ENCODE measurements at regions not wholly inside any gene's neighbourhood (a gene's known extent, or its start where the extent isn't known, plus 50 kb on each side); places are given as distances from the start of the nearest gene placed in this dataset.

DNA sequence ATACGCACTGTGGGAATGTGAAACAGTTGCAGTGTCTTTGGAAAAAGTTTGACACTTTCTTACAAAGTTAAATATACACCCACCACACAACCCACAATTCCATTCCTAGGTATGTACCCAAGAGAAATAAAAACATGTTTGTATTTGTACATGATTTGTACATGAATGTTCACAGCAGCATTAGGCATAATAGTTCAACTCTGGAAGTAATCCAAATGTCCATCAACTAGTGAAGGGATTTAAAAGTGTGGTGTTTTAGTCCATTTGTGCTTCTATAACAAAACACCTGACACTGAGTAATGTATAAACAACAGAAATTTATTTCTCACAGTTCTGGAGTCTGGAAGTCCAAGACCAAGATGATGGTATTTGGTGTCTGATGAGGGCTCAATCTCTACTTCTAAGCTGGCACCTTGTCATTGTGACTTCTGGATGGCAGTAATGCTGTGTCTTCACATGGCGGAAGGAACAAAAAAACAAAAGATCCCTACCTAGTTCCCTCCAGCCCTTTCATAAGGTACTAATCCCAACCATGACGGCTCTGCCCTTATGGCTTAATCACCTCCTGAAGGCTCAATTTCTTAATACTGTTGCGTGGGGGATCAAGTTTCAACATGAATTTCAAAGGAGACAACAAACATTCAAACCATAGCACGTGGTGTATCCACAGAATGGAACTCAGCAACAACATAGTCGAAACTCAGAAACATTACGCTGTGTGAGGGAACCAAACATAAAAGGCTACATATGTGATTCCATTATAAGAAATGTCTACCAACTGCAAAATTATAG, 120.5 kb downstream of the AQP9 start:
- Histone ChIP-seq H3K4me1 (ENCODE audit: control insufficient read depth, insufficient read depth, low read length, poor library complexity, severe bottlenecking) (peaks cover 11% of the 10 kb centered on the region), H3K27ac (ENCODE audit: low read depth, low read length, severe bottlenecking) (no peak overlapping the region), H3K36me3 (ENCODE audit: control insufficient read depth, insufficient read depth, low read length) (no peaks in the 10 kb centered on the region), H3K4me3 (ENCODE audit: extremely low read depth, insufficient read depth, low read length, poor library complexity, severe bottlenecking) (no peak overlapping the region), H3K9me3 (ENCODE audit: control insufficient read depth, low read length) (peaks cover 12% of the 10 kb centered on the region)
- 95 to 97% methylated on average over 3 of the region's 7 CpGs for WGBS, 2 experiments (ENCODE audit: insufficient coverage in 2 of 2)

DNA sequence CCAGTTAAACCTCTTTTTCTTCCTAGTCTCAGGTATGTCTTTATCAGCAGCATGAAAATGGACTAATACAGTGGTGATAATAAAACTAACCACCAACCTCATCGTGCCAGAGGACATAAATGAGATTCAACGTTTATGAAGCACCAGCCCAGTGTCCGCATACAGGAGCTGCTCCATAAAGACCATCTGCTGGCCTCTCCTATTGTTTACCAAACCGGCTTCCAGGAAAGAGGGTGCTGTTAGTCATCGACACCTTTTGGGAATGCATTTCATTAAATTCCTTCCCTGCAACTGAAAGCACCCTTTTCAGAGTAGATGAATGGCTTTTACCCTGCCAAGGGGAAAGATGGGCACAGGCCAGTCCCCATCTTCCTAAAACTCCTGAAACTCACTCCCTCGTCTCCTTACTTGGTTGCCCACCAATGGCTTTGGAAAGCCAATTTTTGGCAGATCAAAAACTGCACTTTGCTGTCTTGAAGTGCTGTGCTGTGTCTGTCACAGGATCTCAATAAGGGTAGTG, 122.1 kb downstream of the AQP9 start:
- Histone ChIP-seq H3K4me1 (ENCODE audit: control insufficient read depth, insufficient read depth, low read length, poor library complexity, severe bottlenecking) (peaks cover 11% of the 10 kb centered on the region), H3K27ac (ENCODE audit: low read depth, low read length, severe bottlenecking) (no peak overlapping the region), H3K36me3 (ENCODE audit: control insufficient read depth, insufficient read depth, low read length) (no peaks in the 10 kb centered on the region), H3K9me3 (ENCODE audit: control insufficient read depth, low read length) (peaks cover 5% of the 10 kb centered on the region), H3K4me3 (ENCODE audit: extremely low read depth, insufficient read depth, low read length, poor library complexity, severe bottlenecking) (no peak overlapping the region)
- 22 to 50% methylated on average over 4 to 5 of the region's 6 CpGs for WGBS, 2 experiments (ENCODE audit: insufficient coverage in 2 of 2)

DNA sequence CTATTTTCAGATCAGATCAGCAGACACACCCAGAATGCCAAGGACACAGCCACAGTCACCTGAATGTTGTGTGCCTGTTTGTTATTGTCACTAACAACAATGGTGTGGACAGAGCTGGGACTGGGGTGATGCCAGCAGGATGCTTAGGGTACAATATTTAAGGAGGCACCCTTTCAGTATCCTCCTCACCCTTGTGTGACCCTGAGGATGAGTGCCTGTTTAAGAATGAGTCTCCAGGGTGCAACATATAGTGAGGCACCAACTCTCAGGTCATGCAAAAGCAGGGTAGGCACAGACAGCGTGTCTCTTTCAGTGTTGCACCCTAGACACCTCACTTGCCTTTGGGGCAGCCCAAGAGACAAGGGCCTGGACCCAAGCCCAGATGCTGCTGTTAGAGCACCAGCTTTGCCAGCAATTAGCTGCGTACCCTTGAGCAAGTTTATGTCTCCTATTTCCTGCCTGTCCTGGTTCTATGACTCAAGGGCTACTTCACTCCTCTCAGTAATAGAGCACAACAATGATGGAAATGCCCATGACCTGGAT, 122.6 kb downstream of the AQP9 start:
- no peaks in the 10 kb centered on the region for H3K9me3 ChIP-seq (ENCODE audit: control insufficient read depth, low read length)
- no peak overlapping the region for H3K27ac ChIP-seq (ENCODE audit: low read depth, low read length, severe bottlenecking)
- H3K4me3 ChIP-seq (ENCODE audit: extremely low read depth, insufficient read depth, low read length, poor library complexity, severe bottlenecking) = no peak overlapping the region
- 90 to 100% methylated on average over 2 of the region's 2 CpGs for WGBS, 2 experiments (ENCODE audit: insufficient coverage in 2 of 2)
- no peaks in the 10 kb centered on the region for H3K36me3 ChIP-seq (ENCODE audit: control insufficient read depth, insufficient read depth, low read length)
- H3K4me1 ChIP-seq (ENCODE audit: control insufficient read depth, insufficient read depth, low read length, poor library complexity, severe bottlenecking) = peaks cover 11% of the 10 kb centered on the region

DNA sequence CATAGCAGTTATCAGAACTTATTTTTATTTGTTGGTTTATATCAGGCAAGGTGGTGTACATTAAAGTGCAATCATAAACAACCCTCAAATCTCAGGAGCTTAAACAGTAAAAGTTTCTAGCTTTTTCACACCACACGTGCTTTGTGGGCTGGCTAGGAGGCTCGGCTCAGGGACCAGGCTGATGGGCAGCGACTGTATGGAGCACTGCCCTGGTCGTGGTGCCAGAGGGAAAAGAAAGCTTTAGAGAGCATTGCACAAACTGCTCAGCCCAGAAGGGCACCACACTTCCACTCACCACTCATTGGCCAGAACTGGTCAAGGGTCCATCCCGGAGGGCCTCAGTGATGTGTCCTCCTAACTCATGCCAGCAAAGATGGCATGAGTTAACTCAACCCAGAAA, 123.2 kb downstream of the AQP9 start:
- 79 to 90% methylated on average over 5 of the region's 5 CpGs for WGBS, 2 experiments (ENCODE audit: insufficient coverage in 2 of 2)
- Histone ChIP-seq H3K4me1 (ENCODE audit: control insufficient read depth, insufficient read depth, low read length, poor library complexity, severe bottlenecking) (peaks cover 11% of the 10 kb centered on the region), H3K9me3 (ENCODE audit: control insufficient read depth, low read length) (no peaks in the 10 kb centered on the region), H3K36me3 (ENCODE audit: control insufficient read depth, insufficient read depth, low read length) (no peaks in the 10 kb centered on the region), H3K27ac (ENCODE audit: low read depth, low read length, severe bottlenecking) (no peak overlapping the region), H3K4me3 (ENCODE audit: extremely low read depth, insufficient read depth, low read length, poor library complexity, severe bottlenecking) (no peak overlapping the region)

DNA sequence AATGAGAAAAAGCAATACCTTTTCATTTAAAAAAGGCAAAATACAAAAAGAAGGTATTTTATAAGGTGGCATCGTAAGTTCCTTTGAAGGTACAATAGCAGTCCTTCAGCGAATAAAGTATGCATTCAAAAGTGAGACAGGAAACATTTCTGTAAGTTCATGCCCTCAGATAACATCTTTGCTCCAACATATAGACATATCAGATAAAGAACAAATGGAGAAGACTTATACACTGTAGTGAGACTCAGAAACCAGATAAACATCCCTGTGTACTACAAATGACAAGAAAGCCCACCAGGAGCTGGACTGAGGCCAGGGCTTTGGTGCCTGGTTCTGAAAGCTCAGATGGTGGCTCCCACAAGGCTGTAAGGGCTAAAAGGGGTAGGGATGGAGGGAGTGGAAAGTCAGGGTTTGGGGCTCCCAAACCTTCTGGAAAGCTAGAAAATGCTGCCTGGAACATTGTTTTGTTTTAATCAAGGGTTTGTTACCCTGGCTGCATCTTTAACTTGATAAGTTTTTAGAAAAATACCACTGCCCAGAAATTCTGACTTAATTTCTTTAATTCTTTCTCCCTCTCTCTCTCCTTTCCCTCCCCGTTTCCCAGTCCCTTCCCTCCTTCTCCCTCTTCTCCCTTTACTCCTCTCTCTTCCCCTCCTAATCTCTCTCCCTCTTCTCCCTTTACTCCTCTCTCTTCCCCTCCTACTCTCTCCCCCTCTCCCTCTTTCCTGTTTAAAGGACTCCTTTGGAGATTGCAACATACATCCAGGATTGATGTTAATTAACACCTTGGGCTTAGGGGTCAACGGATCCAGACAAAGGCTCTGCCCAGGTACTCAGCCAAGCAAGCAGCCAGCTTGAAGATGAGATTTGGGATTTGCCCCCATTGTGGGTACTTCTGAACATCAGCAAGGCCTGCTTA, 126.1 kb downstream of the AQP9 start:
- Histone ChIP-seq H3K36me3 (ENCODE audit: control insufficient read depth, insufficient read depth, low read length) (no peaks in the 10 kb centered on the region), H3K4me1 (ENCODE audit: control insufficient read depth, insufficient read depth, low read length, poor library complexity, severe bottlenecking) (peaks cover 11% of the 10 kb centered on the region), H3K4me3 (ENCODE audit: extremely low read depth, insufficient read depth, low read length, poor library complexity, severe bottlenecking) (no peak overlapping the region), H3K9me3 (ENCODE audit: control insufficient read depth, low read length) (peaks cover 10% of the 10 kb centered on the region), H3K27ac (ENCODE audit: low read depth, low read length, severe bottlenecking) (no peak overlapping the region)
- 63 to 65% methylated on average over 2 of the region's 4 CpGs for WGBS, 2 experiments (ENCODE audit: insufficient coverage in 2 of 2)

DNA sequence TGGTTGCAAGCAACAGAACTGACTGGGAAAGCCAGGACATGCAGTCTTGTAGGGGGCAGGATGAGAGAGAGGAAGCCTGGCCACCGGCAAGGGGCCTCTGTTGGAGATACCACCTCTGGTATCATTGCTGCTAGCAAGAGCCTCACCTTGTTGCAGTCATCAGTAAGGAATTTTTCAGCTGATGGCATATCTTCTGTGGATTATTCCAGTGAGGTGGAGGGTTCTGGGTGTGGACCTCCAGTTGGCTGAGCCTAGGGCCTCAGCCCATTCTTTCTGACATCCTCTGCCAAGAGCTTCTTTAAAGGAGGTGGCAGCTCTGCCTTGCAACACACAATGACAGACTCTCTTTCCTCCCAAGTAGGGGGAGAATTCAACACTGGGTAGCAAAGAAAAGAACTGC, 128.9 kb downstream of the AQP9 start:
- WGBS, 2 experiments (ENCODE audit: insufficient coverage in 2 of 2) = 71 to 85% methylated on average over 1 of the region's 1 CpG
- no peak overlapping the region for H3K27ac ChIP-seq (ENCODE audit: low read depth, low read length, severe bottlenecking)

DNA sequence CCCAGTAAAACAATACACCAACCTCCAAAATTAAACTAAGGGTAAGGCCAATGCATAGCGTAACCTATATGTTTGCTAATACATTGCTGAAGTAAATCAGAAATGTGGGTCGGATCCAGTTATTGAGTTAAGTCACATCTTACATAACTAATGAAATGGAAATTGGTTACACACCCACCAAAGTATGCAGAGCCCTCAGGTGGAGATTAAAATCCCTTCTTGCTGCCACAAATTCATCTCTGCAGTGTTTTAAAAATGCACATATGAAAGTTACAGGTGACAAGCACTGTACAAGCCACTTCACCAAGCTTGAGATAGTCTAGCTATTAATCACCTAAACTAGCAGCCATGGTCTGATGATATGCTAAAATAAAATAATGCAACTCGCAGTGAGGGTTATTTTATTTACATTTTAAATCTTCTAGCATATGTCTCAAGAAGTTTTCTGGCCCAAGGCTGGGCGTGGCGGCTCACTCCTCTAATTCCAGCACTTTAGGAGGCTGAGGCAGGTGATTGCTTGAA, 130.6 kb downstream of the AQP9 start:
- WGBS, 2 experiments (ENCODE audit: insufficient coverage in 2 of 2) = no CpG with 5 or more reads among the region's 5 CpGs
- H3K9me3 ChIP-seq (ENCODE audit: control insufficient read depth, low read length) = peaks cover 10% of the 10 kb centered on the region

More for the DNA sequence above, 128.9 kb downstream of the AQP9 start:
- H3K4me3 ChIP-seq (ENCODE audit: extremely low read depth, insufficient read depth, low read length, poor library complexity, severe bottlenecking) = no peak overlapping the region
- peaks cover 10% of the 10 kb centered on the region for H3K9me3 ChIP-seq (ENCODE audit: control insufficient read depth, low read length)
- no peaks in the 10 kb centered on the region for H3K4me1 ChIP-seq (ENCODE audit: control insufficient read depth, insufficient read depth, low read length, poor library complexity, severe bottlenecking)
- H3K36me3 ChIP-seq (ENCODE audit: control insufficient read depth, insufficient read depth, low read length) = no peaks in the 10 kb centered on the region

DNA sequence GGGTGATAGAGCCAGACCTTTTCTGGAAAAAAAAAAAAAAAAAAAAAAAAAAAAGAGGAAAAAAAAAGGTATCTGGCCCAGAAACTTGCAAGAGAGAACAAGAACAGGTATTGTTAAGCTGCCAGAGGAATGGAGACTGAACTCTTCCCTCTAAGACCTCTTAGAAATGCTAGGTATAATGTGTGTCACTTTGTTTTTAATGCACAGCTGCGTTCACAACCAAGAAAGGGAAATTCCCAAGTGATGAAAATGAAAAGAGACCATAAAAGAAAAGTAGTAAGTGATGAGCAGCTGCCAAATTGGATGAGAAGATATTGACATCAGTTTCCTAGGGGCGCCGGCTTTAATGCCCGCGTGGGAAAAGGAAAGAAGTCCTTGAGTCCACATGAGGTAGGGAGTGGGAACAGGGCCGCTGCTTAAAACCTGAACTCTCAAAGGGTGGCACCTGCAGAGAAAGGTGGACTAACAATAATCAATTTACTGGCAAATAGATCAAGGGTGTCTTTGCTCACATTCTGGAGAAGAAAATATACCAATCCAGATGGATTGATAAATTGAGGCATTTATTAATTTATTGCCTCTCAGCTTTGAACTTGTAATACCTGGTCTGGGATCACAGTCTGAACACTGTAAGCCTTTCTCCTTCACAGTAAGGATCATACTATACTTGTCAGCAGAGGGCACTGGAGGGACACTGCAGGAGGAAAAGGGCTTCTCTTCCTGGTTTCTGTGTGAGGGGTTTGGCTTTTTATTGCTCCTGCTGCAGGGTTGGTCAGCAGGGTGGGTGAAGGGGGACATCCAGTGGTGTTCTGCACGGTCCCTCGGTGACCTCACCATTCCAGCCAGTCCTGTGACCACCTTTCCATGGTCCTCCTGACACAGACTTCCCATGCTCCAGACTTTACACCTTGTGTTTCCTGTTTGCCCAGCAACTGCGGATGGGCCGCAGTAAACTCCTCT, 131.6 kb downstream of the AQP9 start:
- 53 to 65% methylated on average over 9 to 10 of the region's 10 CpGs for WGBS, 2 experiments (ENCODE audit: insufficient coverage in 2 of 2)
- no peak overlapping the region for H3K27ac ChIP-seq (ENCODE audit: low read depth, low read length, severe bottlenecking)
- no peaks in the 10 kb centered on the region for H3K36me3 ChIP-seq (ENCODE audit: control insufficient read depth, insufficient read depth, low read length)
- no peak overlapping the region for H3K4me3 ChIP-seq (ENCODE audit: extremely low read depth, insufficient read depth, low read length, poor library complexity, severe bottlenecking)
- H3K4me1 ChIP-seq (ENCODE audit: control insufficient read depth, insufficient read depth, low read length, poor library complexity, severe bottlenecking) = no peaks in the 10 kb centered on the region
- H3K9me3 ChIP-seq (ENCODE audit: control insufficient read depth, low read length) = peaks cover 10% of the 10 kb centered on the region

More for the DNA sequence above, 130.6 kb downstream of the AQP9 start:
- Histone ChIP-seq H3K4me1 (ENCODE audit: control insufficient read depth, insufficient read depth, low read length, poor library complexity, severe bottlenecking) (no peaks in the 10 kb centered on the region), H3K27ac (ENCODE audit: low read depth, low read length, severe bottlenecking) (no peak overlapping the region), H3K36me3 (ENCODE audit: control insufficient read depth, insufficient read depth, low read length) (no peaks in the 10 kb centered on the region), H3K4me3 (ENCODE audit: extremely low read depth, insufficient read depth, low read length, poor library complexity, severe bottlenecking) (no peak overlapping the region)

DNA sequence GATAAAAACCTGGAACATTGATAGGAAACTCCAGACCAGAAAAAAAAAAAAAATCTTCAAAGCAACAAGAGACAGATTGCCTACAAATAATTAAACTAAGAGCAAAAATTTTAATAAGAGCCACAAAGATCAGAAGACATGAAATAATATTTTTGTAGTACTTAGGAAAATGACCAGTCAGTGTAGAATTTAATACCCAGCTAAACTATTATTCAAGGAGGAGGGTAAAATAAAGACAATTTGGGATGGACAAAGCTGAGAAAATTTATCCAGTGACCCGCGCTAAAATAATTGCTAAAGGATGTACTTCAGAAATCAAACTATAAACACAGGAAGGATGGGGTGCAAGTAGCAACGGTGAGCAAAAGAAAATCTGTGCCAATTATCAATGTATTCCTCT, 133.2 kb downstream of the AQP9 start:
- Histone ChIP-seq H3K4me3 (ENCODE audit: extremely low read depth, insufficient read depth, low read length, poor library complexity, severe bottlenecking) (no peak overlapping the region), H3K9me3 (ENCODE audit: control insufficient read depth, low read length) (peaks cover 10% of the 10 kb centered on the region), H3K36me3 (ENCODE audit: control insufficient read depth, insufficient read depth, low read length) (no peaks in the 10 kb centered on the region), H3K27ac (ENCODE audit: low read depth, low read length, severe bottlenecking) (no peak overlapping the region), H3K4me1 (ENCODE audit: control insufficient read depth, insufficient read depth, low read length, poor library complexity, severe bottlenecking) (no peaks in the 10 kb centered on the region)
- 94 to 100% methylated on average over 1 to 3 of the region's 3 CpGs for WGBS, 2 experiments (ENCODE audit: insufficient coverage in 2 of 2)

All from mesodermal cell (in vitro differentiated cells).